ENCODE measurements at regions not wholly inside any gene's neighbourhood (a gene's known extent, or its start where the extent isn't known, plus 50 kb on each side); places are given as distances from the start of the nearest gene placed in this dataset.
"Not testable (repeated sequence)": the region's sequence is repeated elsewhere in the genome, so short reads cannot be mapped to it uniquely, and the experiment has no call there.

DNA sequence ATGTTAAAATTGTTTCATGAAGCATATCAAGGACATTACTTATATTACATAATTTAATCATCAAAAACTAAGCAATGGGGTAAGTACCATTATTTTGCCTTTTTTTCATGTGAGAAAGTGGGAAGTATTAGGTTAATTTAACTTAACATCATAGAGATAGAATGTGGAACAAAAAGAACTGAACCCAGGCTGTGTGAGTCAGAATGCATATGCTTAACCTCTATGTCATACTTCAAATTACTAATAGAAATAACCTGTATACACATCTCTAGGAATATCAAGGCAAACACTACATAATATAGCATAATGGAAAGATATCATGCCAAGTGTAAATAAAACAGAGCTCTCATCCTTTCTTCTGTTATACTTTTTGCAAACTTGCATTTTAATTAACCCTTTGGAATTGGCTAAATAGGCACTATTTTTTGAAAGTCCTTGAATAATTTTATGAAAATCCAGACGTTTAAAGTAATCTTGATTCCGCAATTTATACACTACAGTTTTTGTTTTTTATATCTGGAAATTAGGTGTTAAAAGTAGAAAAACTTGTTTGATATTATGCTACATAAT, 777.7 kb downstream of the SLC6A15 start:
- DNase-seq: no peak

DNA sequence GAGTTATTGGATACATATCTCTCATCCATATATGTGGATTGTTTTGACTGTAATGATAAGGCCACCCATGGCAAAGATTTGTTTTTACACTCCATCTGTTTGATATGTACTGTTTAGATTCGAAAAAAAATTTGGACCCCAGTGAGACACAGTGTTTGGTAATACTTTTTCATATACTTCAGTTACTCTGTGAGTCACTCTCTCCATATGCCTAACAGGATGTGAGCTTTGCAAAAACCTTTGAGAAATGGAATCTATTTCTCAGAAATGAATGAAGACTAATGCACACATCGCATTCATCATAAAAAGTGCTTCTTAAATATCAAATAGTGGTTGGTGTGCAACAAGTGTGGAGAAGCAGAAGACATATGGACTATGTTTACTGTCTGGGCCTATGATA, 781.5 kb downstream of the SLC6A15 start:
- DNase-seq: no peak

DNA sequence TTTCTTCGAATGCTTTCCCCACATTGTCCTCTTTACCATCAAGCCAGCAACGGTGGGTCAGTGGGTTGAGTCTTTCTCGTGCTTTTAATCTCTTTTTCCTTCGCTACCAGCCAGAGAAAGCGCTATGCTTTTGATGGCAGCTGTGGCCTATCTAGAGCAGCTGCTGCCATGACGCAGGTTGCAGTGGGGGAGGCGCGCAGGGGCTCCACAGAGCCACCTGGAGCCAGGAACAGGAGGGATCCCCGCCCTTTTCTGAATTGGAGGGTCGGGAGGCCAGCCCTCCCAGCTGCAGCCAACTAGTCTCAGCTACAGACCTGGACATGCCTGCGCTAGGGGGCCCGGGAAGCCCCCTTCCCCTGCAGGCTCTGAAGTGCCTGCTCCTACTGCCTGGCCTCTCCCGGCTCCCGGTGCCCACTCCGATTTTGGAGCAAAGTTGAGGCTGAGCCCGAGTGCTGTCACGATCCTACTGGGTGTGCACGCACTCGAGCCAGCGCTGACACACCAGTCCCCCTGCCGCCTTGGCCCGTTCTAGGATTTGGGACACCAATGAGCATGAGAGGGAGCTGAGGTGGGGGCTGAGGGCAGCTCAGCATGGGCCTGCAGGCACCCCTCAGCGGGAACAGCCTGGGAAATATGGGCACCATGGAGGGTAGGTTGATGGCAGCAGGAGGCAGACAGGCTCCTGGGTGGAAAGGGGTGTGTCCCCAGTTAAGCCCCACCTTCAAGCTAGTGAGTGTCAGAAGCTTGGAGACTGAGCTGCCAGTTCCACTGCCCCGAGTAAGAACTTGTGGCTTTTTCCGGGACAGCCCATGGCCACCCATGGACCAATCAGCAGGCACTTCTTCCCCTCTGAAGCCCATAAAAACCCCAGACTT, 784.2 kb downstream of the SLC6A15 start:
- no peak for DNase-seq

DNA sequence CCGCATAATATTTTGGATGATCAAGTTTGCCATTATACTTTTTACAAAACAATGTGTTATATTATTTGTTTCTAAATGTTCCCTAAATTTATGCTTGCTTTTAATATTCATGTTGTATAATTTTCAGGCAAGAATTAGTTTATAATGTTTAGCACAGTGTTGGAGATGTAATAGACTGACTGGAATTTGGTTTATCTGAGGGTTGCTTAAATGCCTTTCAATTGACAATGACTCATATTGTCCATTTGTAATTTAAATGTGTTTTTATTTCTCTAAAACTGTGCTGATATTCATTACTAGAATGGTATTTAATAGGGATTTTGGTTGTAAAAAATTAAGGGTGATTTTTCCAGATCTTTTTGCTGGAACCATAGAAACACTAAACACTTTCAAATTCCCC, 788.4 kb downstream of the SLC6A15 start:
- no peak for DNase-seq

DNA sequence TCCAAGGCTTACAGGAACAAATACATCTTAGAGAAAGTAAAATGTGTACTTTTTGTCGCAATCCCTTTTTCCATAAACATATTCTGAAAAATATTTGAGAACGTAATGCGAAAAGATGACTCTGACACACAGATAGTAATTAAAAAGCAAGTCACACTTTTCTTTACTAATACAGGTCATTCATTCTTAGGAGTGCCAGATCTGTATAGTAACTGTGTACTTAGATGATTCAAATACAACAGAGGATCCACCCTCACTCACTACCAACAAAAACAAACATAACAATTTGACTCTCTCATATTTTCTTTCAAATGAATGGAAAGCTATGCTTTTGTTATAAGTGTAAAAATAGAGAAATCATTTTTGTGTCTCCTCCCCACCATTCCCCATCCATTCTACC, 795.4 kb downstream of the SLC6A15 start:
- no peak for DNase-seq

DNA sequence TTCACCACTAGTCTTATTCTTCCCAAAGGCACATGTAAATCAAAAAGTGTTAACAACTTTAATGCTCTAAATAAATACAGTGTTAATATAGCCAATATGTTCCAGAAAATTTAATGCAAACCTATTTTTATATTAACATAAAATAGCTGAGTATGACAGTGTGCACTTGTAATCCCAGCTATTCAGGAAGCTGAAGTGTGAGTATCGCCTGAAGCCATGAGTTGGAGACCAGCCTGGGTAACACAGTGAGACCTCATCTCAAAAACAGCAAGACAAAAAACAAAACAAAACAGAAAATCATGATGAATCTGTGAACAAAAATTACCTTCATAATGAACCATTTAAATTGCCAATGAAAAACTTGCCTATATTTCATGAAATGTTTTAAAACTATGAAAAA, 798.9 kb downstream of the SLC6A15 start:
- DNase-seq: no peak

DNA sequence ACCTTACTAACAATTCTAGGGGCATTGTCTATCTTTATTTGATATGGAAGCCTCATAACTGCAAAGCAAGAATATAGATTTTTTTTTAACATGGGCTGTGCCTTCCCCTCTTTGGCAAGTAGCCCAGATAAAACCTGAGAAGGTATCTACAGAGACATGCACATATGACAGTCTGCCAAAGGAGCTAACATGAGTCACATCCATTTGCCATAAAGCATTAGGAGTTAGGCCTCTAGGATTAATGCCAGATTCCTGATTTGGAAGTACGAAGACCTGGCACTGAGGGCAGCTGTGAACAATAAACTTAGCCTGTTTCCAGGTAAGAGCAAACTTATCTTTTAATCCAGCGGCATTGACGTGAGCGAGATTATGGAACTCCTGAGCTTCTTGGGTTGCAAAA, 808.7 kb downstream of the SLC6A15 start:
- not testable (repeated sequence) for DNase-seq

DNA sequence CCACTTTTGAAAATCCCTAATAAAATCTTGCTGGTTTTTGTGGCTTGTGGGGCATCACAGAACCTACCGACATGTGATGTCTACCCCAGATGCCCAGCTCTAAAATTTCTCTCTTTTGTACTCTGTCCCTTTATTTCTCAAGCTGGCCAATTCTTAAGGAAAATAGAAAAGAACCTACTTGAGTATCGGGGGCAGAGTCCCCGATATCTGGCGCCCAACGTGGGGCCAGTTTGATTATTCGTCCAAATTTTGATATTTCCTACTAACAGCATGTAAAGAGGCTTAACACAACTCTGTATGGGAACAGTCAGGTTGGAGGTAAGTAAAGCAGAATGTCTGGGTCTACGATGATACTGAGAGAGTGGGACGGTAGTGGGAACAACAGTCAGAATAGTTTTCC, 810.6 kb downstream of the SLC6A15 start:
- DNase-seq: not testable (repeated sequence)

DNA sequence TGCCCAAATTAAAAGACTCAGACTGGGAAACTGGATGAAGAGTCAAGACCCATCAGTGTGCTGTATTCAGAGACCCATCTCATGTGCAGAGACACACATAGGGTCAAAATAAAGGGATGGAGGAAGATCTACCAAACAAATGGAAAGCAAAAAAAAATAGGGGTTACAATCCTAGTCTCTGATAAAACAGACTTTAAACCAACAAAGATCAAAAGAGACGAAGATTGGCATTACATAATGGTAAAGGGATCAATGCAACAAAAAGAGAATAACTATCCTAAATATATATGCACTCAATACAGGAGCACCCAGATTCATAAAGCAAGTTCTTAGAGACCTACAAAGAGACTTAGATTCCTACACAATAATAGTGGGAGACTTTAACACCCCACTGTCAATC, 813.0 kb downstream of the SLC6A15 start:
- not testable (repeated sequence) for DNase-seq

DNA sequence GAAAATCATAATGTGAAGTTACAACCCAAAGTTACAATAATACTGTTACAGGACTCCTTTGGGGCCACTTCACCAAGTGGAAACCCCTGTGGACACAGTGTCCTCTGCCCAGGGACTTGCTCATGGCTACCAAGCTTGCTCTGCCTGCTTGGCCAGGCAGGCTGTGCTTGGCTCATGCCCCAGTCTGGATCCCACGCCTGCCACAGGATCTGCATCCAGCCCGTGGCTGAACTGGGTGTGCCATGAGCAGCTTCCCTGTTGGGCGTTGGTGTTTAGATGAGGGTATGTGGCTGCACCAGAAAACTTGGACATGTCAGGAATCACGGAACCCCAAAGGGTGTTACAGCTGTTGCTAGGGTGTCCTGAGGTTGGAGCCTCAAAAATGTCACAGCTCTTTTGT, 820.9 kb downstream of the SLC6A15 start:
- no peak for DNase-seq

DNA sequence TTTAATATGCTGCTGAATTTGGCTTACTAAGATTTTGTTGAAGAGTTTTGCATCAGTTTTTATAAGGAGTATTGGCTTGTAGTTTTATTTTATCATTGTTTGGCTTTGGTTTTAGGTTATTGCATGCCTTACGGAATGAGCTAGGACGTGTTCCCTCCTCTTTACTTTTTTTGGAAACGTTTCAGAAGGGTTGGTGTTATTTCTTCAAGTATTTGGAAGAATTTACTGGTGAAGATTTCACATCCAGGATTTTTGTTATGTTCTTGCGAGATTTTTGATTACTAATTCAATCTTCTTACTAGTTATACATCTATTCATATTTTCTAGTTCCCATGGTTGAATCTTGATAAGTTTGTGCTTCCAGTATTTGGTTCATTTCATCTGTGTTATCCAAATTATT, 823.2 kb downstream of the SLC6A15 start:
- DNase-seq: no peak

DNA sequence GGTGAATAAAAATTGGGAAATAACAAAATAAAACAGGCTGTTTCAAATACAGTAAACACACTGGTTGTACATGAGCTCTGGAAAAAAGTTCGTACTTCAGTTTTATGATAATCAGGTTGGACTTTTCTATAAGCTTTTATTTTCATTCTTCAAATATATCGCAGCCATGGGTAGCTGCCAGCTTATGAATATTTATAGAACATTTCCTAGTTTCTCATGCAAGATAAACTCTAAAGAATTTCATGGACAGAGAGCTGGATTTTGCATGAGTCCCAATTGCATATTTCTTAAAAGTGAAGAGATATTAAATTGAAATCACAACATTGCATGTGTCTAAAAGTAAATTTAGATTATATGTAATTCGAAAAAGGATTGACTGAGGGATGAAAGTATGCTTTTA, 827.6 kb downstream of the SLC6A15 start:
- DNase-seq: no peak

DNA sequence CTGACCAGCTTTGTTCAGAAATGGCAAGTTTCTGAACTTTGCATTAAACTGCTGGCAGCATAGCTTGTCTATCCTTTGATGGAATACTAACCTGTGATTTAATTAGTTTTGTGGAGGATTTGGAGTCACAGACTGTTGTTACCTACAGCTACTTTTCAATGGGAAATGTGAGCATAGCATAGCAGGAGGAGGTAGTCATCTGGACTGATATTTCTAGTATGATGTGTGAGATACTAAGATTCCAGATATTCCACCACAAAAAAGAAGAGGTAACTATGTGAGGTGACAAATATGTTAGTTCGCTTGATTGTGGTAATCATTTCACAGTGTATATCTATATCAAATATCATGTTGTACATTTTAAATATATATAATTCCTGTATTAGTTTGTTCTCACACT, 833.0 kb downstream of the SLC6A15 start:
- no peak for DNase-seq

DNA sequence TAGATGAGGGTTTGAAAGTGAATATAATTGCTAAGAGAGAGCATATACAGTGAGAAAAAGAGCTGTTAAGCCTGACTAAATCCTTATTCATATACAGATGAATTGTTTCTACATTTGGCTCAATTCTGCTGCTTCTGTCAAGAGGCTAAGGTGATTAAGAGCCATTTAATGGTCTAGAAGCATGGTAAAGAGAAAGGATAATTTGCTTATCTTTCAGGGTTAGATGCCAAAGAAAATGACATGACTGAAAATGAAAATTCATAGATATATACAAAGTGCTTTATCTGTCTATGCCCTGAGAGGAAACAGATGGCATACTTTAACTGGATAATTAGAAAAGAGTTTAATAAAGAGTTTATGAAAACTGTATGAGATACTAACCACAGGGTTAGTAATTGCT, 834.9 kb downstream of the SLC6A15 start:
- DNase-seq: no peak

DNA sequence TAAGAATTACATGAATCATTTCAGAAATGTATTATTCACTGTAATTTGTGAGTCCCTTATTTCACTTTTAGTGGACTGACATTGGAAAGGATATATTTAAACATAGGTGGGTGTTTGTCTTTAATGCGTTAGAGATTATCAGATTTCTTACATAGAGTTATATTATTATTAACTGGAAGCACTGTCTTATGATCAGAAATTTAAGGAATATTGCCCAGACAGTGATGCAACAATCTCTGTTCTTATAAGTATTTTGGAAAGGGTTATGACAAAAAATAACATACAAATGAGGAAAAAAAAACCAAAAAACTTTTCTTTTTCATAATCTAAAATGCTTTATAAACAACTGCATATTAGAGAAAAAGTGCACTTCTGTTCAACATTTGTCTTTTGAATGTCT, 836.6 kb downstream of the SLC6A15 start:
- no peak for DNase-seq

DNA sequence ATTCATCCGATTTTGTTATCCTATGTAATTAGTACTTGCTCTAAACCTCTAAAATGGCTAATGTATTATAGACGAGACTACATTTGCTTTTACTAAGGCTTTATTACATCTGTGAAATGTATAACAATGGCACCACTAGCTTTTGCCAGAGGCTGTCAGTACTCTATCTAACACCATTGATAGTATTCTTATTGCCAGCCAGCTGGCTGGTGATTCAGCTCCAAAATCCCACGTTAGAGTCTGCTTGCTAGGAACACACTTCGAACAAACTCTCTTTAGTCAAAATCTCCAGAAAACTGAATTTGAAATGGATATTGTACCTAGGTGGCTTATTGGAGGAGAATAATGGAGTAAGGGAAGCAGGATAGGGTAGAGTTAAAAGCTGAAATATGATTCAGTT, 839.2 kb downstream of the SLC6A15 start:
- DNase-seq: no peak

DNA sequence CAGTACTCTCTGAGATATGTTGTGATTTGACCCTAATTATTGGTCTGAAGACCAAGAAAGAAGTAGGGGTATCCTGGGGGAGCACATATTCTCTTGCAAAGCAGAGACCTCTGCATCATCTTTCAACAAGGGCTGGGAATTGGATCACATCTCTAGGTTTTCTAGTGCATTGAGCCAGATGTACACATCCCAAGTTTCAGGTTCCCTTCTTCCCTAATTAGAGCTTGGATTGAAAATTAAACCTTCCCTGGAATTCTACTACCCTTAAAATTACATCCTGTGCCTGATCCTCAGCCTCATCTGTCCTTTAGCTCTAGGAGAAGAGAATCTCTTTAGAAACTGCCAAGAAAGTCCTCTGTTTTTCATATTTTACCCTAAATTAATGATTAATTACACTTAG, 839.6 kb downstream of the SLC6A15 start:
- no peak for DNase-seq

DNA sequence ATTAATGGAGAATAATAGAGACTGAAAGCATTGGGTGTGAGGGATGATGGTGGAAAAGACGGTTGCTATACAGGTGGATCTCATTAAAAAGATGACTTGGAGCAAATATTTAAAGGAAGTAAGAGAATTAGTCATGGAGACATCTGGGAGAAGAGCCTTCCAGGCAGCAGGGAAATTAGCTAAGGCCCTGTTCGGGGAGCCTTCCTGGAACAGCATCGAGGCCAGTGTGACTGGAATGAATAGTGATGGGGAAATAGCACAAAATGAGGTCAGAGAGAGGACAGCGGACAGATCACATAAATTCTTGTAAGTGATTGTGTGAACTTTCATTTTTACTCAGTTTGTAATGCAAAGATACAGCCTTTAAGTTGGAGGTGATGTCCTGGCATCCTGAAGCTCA, 842.3 kb downstream of the SLC6A15 start:
- DNase-seq: no peak

DNA sequence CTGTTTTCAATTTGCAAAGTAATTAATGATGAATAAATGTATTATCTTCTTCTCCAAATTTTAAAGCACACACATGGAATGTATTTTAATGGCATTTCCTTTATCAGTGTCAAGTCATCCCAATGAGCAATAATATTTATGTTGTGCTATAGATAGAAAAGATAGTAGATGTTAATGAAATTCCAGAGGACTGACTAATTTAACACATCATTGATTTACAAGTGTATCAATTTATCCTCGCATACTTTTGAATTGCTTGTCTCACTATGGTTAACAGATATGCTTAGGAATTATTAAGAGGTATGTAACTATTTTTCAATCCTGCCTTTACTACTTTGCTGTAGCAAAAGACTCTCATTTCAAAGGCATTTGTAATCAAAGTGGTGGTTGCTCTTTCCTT, 842.9 kb downstream of the SLC6A15 start:
- no peak for DNase-seq

DNA sequence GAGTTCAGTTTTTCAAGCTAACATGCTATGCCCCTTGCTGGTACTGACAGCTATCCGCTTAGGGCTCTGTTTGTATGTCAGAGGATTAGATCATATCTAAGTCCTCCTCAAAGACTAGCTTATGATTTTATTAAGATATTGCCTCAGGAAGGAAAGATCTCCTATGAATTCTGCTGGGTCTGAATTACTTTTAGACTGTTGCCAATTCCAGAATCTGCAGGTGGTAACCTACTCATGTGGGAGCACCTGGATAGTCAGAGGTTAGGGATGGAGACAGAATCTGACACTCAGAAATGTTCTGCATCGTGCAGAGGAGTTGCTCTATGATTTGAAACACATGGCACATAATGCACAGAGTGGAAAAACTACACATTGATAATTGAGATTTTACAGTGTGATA, 843.4 kb downstream of the SLC6A15 start:
- DNase-seq: no peak

DNA sequence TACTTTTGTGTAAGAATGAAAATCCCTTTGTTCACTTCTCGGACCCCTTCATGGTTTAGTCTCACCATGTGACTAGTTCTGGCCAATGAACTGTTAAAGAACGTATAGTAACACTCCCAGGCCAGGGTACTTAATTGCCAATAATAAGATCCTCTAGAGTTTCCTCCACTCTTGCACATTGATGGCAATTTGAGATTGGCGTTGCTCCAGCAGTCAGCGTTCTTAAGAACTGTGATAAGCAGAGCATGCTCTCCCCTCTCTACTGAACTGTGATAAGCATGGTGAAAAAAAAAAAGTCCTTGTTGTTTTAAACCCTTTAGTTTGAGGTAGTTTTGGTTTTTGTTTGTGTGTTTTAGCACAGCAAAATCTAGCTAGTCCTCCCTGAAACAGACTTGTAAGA, 854.5 kb downstream of the SLC6A15 start:
- DNase-seq: no peak

DNA sequence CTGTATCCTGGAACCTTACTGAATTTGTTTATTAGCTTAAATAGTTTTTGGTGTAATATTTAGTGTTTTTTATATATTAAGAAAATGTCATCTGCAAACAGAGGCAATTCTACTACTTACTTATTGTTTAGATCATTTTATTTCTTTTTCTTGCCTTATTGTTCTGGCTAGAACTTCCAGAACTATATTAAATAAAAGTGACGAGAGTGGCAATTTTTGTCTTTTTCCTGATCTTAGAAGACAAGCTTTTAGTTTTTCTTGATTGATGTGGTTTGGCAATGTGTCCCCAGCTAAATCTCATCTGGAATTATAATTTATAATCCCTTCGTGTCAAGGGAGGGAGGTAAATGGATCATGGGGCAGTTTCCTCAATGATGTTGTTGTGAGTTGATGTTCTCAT, 857.8 kb downstream of the SLC6A15 start:
- DNase-seq: no peak

DNA sequence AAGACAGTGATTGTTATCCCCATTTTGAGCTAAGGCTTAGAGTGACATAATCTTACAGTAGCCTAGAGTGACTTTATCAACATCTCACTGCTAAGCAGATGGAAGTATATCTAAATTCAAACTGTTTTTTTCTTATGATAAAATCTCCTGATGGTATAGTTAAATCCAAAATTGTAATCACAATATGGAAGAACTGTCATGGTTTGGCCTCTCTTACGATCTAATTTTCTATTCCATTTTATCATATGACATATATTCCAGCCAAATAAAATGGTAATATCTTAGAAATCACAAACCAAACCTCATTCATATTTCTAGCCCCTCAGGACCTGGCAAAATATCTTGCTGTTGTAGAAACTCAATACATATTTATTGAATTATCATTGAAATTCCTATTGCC, 864.7 kb downstream of the SLC6A15 start:
- no peak for DNase-seq

DNA sequence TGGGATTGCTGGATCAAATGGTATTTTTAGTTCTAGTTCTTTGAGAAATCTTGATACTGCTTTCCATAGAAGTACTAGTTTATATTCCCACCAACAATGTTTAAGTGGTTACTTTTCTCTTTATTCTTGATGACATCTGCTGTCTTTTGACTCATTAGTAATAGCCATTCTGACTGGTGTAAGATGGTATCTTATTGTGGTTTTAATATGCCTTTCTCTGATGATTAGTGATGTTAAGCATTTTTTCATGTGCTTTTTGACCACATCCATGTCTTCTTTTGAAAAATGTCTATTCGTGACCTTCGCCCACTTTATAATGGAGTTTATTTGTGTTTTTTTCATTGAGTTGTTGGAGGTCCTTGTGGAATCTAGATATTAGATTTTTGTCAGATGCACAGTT, 865.7 kb downstream of the SLC6A15 start:
- no peak for DNase-seq
